Thoracic aorta (tissue), 2 donors: ENCODE measurements at regions not wholly inside any gene's neighbourhood (a gene's known extent, or its start where the extent isn't known, plus 50 kb on each side); places are given as distances from the start of the nearest gene placed in this dataset.

Source experiments
- ATAC-seq: fragments of 150-250 bp; one replicate; pipeline ENCODE4 v1.8.0; 2017; ENCODE audit warnings: low read depth; ENCODE audit not compliant: insufficient number of reproducible peaks, low FRiP score
- DNase-seq: peaks from one replicate; pipeline ENCODE4 v3.0.0-alpha.2; 2020; ENCODE audit warnings: low spot score
- H3K27ac ChIP-seq, 2 donors: fragments of 200-600 bp; sonication (generic); 1 replicate in 1 of 2; 2 replicates in 1 of 2; pipeline ENCODE4 v1.5.1; 2016; ENCODE audit warnings: mild to moderate bottlenecking in 2 of 2, moderate library complexity in 2 of 2
- H3K27me3 ChIP-seq: fragments of 200-600 bp; sonication (generic); replicated peaks from 2 replicates; pipeline ENCODE4 v1.6.0; 2016; ENCODE audit warnings: mild to moderate bottlenecking; ENCODE audit not compliant: insufficient read depth
- H3K36me3 ChIP-seq: fragments of 200-600 bp; sonication (generic); one replicate; pipeline ENCODE4 v1.5.1; 2016
- H3K4me1 ChIP-seq, 2 donors: fragments of 200-600 bp; sonication (generic); 1 replicate in 1 of 2; 2 replicates in 1 of 2; pipeline versions ENCODE4 v1.5.1 to v1.6.0; 2016; ENCODE audit warnings: low read depth in 2 of 2, mild to moderate bottlenecking in 1 of 2; ENCODE audit not compliant: control insufficient read depth in 1 of 2
- H3K4me3 ChIP-seq: fragments of 200-600 bp; sonication (generic); 2 replicates; pipeline ENCODE4 v1.5.1; 2016; ENCODE audit warnings: mild to moderate bottlenecking
- H3K9me3 ChIP-seq: fragments of 200-600 bp; sonication (generic); 2 replicates; pipeline ENCODE4 v1.5.1; 2016
- TF ChIP-seq, protein P1 (sequence below): fragments of 200-600 bp; sonication (generic); IDR thresholded peaks from one replicate; pipeline ENCODE4 v1.5.1; 2019; ENCODE audit warnings: antibody characterized with exemption

DNA sequence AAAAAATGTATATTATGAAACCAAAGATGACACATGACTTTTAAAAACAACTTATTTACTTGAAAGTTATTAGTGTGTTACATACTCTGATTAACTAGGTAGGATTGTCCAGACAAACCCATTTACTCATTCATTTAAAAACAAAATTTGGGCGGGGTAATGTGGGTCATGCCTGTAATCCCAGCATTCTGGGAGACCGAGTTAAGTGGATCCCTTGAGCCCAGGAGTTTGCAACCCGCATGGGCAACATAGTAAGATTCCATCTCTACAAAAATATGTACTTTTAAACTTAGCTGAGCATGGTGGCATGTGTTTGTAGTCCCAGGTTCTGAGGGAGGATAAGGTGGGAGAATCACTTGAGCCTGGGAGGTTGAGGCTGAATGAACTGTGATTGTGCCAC is 1414.7 kb downstream of the PLA2G4A start:
- DNase-seq (no peak), ATAC-seq (no peak)
- Histone ChIP-seq H3K4me1 (no peaks in the 10 kb centered on the region), H3K36me3 (no peaks in the 10 kb centered on the region), H3K4me3 (no peak overlapping the region), H3K27ac (no peak overlapping the region), H3K27me3 (no peaks in the 10 kb centered on the region), H3K9me3 (no peaks in the 10 kb centered on the region)
- TF ChIP-seq, protein P1, sequence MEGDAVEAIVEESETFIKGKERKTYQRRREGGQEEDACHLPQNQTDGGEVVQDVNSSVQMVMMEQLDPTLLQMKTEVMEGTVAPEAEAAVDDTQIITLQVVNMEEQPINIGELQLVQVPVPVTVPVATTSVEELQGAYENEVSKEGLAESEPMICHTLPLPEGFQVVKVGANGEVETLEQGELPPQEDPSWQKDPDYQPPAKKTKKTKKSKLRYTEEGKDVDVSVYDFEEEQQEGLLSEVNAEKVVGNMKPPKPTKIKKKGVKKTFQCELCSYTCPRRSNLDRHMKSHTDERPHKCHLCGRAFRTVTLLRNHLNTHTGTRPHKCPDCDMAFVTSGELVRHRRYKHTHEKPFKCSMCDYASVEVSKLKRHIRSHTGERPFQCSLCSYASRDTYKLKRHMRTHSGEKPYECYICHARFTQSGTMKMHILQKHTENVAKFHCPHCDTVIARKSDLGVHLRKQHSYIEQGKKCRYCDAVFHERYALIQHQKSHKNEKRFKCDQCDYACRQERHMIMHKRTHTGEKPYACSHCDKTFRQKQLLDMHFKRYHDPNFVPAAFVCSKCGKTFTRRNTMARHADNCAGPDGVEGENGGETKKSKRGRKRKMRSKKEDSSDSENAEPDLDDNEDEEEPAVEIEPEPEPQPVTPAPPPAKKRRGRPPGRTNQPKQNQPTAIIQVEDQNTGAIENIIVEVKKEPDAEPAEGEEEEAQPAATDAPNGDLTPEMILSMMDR, result no peak

DNA sequence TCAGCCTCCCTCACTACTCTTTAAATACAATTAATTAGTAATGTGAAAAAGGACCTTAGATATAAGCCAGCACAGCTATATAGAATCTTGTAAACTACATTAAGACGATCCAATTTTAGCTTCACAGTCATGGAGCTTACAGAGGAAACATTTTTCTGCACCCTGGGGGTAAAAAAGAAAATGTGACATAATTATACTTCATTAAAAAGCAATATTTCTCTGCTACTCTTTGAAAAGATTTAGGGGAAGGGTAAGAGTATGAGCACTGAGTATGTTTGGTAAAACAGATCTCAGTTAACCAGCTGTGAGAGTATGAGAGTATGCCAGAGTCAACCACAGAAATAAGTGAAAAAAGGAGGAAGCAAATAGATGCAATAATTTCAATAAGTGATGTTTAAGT is 1415.9 kb downstream of the PLA2G4A start:
- Histone ChIP-seq H3K4me3 (no peak overlapping the region), H3K27me3 (no peaks in the 10 kb centered on the region), H3K4me1 (no peaks in the 10 kb centered on the region), H3K27ac (no peak overlapping the region), H3K9me3 (no peaks in the 10 kb centered on the region), H3K36me3 (no peaks in the 10 kb centered on the region)
- TF ChIP-seq, protein P1, result no peak
- no peak for ATAC-seq
- no peak for DNase-seq

DNA sequence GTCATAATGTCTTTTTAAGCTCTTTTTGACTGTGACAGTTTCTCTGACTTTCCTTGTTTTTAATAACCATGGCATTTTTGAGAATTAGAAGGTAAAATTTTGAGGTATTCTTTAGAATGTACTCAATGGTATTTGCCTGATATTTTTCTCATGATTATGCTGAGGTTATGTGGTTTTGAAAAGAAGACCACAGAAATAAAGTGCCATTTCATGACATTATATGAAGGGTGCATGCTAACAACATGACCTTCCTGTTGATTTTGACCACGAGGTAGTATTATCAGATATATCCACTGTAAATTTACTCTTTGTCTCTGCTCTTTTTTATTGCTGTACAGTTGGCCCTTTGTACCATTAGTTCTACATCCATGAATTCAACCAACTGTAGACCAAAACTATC is 1418.5 kb downstream of the PLA2G4A start:
- H3K4me1 ChIP-seq, result no peaks in the 10 kb centered on the region

DNA sequence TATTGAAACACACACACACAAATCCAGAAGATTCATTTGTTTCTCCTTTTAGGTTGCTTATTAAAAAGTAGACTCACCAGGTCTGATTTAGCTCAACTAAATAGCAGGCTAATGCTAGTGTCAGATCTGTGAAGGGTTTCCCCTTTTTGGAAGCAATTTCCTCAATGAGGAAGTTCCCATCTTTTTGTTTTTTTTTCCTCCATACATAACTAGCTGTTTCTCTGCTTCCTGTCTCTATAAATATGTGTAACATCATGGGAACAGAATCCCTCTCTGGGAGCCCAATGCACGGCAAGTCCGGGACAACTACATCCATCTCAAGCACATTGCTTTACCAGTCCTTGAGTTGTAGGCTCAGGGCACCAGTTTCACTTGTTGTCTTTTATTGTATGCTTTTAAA is 1421.1 kb downstream of the PLA2G4A start:
- Histone ChIP-seq H3K27ac (no peak overlapping the region), H3K4me1 (no peaks in the 10 kb centered on the region), H3K36me3 (no peaks in the 10 kb centered on the region), H3K27me3 (no peaks in the 10 kb centered on the region), H3K4me3 (no peak overlapping the region), H3K9me3 (no peaks in the 10 kb centered on the region)
- no peak for ATAC-seq
- TF ChIP-seq, protein P1, result no peak
- DNase-seq, result no peak

More for the DNA sequence above, 1418.5 kb downstream of the PLA2G4A start:
- no peak for DNase-seq
- ATAC-seq, result no peak
- H3K27ac ChIP-seq, result no peak overlapping the region
- no peaks in the 10 kb centered on the region for H3K9me3 ChIP-seq
- TF ChIP-seq, protein P1, result no peak
- H3K4me3 ChIP-seq, result no peak overlapping the region
- no peaks in the 10 kb centered on the region for H3K27me3 ChIP-seq
- no peaks in the 10 kb centered on the region for H3K36me3 ChIP-seq

DNA sequence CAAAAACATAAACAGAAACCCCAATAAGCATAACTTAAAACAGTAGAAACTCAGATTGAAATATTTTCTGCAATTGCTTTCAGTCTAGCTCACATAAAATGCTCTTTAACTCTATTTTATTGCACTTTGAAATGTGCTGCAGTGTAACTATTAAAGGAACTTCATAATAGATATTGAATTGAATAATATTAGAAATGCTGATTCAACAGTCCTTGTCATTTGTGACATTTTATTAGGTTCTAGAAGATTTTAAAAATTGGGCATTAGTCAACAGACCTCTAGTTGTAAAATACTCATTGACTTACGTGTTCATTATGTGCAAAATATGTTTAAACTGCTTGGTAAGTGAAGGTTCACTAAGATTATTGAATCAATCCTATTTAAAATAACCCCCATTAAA is 1422.3 kb downstream of the PLA2G4A start:
- no peaks in the 10 kb centered on the region for H3K36me3 ChIP-seq
- no peaks in the 10 kb centered on the region for H3K27me3 ChIP-seq
- H3K4me1 ChIP-seq, result no peaks in the 10 kb centered on the region
- H3K27ac ChIP-seq, result no peak overlapping the region
- no peak for ATAC-seq
- DNase-seq, result no peak
- H3K9me3 ChIP-seq, result no peaks in the 10 kb centered on the region
- TF ChIP-seq, protein P1, result no peak
- no peak overlapping the region for H3K4me3 ChIP-seq
